Activated effector memory CD4-positive, alpha-beta T cell treated with anti-CD3 and anti-CD28 coated beads, Interleukin-2, amount 50 U/mL, for 16 hours (primary cell): ENCODE measurements at regions not wholly inside any gene's neighbourhood (a gene's known extent, or its start where the extent isn't known, plus 50 kb on each side); places are given as distances from the start of the nearest gene placed in this dataset.
A peak's percentile ranks its signal among the peaks of the same experiment; 100 is the strongest.

Experiments used
- DNase-seq: peaks from one replicate; pipeline ENCODE4 v3.0.0-alpha.2; 2020

DNA sequence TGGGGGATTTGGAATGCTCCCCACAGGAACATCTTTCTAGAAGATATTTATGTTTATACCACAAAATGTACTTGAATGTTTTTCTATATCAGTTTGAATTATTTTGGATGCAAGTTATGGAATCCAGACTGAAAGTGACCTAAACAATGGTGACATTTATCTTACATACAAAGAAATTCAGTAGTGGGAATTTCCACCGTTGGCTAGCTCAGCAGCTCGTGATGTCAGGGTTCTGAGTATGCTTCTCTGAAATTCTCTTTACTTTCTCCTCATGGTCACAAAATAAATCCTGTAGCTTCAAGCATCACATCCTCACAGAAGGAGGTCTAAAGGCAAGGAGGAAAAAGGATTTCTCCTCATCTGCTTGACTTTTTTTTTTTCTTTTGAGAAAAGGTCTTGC is 105.3 kb downstream of the AKAIN1 start:
- DNase-seq = no peak

DNA sequence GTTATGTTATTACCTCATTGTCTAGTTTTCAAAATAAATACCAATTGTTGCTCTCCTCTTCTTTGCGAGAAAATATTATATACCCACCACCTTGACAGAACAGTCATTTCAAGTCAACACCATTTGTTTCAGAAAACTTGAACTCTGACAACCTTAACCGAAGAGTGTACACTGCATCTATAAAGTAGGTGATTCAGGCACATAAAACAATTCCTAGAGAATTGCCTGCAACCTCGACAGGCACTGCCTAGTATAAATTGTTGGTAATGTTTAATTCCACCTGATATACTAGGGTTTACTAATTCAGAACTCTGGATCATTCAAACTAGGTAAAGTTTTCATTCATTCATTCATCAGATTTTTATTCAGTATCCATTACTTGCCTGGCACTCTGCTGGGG is 121.8 kb downstream of the AKAIN1 start:
- DNase-seq = no peak

DNA sequence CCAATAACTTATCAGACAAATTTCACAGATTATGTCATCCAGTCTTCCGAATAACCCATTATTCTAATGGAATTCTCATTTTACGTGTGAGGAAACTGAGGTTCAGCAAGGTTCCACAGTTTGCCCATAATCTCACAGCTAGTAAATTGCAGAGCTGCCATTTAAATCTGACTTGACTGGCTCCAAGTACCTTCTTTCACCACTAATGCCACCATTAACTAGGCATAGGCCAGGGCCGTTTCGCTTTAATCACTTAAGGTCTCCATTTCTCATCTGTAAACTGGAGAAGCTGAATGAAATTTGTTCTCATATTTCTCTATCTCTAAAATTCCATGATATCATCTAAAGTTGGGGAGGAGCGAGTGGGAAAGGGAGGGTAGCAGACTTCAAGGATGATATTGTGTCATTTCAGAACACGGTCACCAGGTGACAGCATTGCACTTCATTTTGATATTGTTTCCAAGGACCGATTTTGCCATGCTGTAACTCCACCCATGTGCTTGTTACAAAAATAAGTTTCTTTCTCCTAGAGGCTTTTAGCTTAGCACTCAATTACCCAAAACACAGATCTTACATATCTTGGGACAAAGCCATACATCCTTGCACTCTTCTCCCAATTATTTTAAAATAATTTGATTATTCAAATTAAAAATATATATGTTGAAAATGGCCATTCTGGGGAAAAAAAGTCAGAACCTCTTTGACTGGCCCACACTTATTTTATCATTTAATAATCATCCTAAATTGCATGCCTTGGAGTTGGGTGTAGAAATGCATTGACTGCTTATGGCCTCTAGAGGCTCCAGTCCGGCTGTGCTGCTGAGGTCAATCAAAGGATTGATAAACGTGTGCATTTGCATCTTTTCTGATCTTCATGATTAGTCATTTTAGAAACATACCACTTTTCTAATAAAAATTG is 123.8 kb downstream of the AKAIN1 start:
- no peak for DNase-seq

DNA sequence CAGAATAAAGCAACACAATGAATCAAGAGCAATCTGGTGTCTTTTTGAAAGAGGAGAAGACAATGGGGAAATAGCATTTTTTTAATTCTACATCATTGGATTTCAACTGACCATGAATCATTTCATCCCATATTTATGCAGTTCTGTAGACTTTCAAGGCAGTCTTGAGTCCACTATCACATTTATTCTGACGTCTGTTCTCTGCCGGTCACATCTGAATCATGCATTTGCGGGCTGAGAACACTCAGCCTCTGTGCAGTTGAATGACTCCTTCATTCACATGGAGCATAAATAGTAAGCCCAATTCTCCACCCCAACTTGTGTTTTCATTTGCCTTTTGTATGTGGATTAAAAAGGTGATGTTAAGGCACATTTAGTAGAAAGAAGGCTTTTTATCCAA is 128.2 kb downstream of the AKAIN1 start:
- DNase-seq = no peak

DNA sequence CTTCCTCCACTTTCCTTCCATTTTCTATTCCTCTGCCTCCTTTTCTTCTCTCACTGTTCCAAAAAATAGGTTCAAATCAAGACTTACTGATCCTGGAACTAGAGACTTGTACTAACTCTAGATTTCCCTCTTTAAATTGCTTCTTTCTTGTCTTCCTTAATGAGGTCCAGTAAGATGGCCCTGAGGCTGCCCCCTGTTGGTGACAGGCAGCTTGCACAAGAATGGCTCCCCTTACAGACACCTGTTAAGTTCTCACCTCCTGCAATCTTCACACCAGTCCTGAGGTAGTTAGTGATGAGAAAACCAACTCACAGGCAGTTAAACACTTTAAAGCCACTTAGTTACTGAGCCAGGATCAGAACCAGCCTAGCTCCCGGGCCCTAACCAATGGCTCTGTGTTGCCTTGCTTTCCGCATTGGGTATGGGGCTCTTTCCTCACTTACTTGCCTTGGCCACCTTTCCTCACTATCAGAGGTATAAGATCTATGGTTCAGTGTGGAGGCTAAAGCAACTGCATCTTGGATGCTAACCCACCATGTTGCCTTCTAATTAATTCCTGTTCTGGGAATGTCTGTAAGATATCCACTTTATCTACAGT is 130.6 kb downstream of the AKAIN1 start:
- no peak for DNase-seq

DNA sequence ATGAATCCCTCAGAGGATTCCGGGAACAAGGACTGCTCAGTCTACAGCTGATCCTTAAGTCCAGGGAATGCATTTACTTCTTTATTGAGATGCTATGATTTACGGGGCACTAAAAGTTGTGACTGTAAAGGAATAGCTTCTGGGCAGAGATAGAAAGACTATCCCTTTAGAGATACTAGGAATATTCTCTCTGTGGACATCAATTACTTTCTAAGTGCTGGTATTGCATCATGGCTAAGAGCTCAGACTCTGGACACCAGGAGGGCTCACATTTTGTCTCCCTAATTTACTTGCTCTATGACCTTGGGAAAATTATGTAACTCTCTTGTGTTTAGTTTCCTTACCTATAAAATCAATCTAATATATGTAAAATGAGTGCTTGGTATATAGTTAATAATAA is 131.4 kb downstream of the AKAIN1 start:
- no peak for DNase-seq

DNA sequence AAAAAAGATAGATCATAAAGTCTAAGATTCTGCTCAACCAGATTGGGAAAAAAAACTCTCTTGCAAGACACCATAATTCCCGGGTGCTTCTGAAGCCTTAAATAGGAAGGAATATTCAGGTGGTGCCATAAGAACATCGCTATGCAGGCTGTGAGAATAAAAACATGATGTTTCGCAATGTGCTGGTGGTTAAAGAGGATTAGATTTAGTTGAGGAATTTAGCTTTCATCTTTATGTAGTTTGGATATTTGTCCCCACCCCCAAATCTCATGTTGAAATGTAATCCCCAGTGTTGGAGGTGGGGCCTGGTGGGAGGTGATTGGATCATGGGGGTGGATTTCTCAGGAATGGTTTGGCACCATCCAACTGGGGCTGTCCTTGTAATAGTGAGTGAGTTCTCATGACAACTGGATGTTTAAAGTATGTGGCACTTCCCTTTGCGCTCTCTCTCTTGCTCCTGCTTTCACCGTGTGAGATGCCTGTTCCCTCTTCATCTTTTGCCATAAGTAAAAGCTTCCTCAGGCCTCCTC is 132.2 kb downstream of the AKAIN1 start:
- DNase-seq = no peak

DNA sequence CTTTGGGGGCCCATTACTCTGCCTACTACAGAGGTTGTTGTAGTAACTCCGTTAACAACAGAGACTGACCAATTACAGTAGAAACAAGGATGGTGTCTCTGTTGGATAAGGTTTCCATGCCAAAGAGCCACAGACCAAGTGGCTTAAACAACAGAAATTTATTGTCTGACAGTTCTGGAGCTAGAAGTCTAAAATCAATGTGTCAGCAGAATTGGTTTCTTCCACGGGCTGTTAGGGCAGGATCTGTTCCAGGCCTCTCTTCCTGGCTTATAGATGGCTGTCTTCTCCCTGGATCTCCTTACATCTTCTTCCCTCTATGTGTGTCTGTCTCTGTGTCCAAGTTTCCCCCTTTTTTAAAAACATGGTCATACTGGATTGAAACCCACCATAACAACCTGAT is 135.3 kb downstream of the AKAIN1 start:
- DNase-seq = no peak

DNA sequence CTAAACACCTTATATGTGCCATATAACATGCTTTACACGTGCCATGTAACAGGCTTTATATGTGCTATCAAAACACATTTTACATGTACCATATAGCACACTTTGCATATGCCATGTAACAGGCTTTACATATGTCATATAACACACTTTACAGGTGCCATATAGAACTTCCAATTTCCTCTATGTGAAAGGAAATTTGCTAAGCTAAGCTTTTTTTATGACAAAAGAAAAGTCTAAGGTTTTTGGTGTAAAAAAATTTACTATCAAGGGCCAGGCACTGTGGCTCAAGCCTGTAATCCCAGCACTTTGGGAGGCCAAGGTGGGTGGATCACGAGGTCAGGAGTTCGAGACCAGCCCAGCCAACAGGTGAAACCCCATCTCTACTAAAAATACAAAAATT is 136.5 kb downstream of the AKAIN1 start:
- no peak for DNase-seq

DNA sequence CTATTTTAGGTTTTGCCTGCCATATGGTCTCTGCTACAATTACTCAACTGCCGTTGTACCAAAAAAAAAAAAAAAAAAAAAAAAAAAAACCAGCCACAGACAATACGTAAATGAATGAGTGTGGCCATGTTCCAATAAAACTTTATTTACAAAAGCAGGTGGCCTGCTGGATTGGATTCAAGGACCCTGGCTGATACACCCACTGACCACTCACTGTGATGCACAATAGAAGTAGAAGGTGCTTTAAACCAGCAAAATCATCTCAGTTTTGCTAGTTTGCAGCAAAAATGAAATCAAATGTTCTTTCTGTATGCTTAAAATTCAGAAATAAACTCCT is 137.4 kb downstream of the AKAIN1 start:
- no peak for DNase-seq

DNA sequence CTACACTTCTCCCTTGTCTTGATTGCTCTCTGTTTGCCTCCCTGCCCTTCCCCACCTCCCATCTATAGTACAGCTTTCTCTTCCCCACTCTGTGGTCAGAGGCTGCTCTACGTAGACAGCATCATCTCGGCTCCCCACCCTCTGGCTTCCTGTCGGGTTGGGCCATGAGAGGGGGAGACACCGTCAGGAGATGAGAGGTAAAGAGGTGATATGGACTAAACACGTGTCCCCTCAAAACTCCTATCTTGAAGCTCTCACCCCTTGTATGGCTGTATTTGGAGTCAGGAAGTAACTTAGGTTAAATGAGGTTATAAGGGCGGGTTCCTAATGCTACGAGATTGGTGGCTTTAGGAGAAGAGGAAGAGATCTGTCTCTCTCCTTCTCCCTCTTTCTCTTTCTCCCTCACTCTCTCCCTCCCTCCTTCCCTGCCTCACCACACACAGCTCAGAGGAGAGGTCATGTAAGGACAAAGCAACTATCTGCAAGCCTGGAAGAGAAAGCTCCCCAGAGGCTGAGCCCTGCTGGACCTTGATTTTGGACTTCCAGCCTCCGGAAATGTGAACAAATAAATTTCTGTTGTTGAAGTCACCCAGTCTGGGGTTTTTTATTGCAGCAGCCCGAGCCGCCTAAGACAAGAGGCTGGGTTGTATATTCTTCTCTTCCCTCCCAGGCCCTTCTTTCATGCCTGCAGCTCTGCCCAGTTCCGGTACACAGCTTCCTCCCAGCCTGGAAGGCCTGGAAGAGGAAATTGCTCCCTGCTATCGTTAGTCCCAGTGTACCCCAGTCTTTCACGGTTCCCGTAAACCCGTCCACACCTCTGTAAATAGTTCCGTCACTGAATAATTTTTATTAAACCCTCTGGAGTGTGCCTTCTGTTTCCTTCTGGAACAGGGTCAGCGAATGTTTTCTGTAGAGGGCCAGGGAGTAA is 138.0 kb downstream of the AKAIN1 start:
- peak; percentile 64 for DNase-seq

DNA sequence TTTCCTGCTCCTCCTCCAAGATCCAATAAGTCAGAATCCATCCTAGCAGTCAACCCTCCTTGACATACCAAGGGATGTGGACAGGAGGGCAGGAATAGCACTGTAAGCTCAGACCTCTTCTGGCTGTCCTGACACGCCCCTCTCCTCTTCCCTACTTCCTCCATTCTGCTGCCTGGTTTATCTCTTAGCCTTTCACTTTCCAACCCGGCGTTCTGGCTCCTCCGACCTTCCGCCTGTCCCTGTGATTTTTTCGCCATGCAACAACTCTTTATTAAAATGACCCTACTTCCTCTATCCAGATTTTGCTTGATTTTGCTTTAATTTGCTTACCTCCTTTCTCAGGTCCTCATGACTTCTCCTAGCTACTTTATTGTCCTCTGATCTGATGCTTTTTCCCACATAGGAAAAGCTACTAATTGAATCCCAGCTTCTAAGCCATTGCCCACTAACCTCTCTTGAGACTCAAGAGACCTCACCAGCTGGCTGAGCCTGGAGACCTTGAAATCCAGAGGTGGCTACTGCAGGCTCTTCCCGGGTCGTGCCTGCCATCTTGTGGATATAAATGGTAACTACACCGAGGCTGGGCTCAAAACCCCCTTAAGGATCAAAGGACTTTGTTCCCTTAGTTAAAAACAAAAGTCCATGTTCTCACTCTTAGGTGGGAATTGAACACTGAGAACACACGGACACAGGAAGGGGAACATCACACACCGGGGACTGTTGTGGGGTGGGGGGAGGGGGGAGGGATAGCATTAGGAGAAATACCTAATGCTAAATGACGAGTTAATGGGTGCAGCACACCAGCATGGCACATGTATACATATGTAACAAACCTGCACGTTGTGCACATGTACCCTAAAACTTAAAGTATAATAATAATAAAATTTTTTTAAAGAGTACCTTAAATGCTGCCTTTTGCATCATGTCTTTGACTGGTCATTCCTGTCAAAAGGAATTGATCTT is 139.4 kb downstream of the AKAIN1 start:
- DNase-seq = peak; percentile 68

DNA sequence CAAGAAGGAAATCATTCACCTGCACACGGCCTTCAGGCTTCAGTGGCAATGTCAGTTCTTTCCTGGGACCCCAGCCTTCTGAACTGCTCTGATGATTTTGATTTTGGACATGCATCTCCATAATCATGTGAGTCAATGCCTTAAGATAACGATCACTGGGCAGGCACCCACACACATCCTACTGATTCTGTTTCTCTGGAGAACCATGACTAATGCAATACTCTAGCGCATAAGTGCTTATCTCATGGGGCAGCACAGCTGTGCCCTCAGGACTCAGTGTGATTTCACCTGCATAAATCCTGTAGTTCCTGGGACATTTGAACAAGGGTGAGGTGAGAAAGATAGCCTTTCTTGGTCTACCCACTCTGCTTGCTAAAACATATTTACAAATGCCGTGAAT is 144.6 kb downstream of the AKAIN1 start:
- no peak for DNase-seq

DNA sequence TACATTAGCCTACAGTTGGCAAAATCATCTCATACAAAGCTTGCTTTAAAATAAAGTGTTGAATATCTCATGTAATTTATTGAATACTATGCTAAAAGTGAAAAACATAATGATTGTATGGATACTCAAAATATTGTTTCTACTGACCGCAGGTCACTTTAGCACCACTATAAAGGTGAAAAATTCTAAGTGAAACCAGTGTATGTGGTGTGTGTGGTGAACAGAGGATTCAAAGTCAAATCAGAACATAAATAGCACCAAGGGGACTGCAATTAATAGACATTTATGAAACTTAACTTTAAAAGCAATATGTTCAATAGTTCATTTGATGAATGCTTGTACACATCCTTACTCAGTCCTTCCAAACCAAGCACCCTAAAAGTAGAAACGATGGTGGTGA is 145.8 kb downstream of the AKAIN1 start:
- DNase-seq = no peak

DNA sequence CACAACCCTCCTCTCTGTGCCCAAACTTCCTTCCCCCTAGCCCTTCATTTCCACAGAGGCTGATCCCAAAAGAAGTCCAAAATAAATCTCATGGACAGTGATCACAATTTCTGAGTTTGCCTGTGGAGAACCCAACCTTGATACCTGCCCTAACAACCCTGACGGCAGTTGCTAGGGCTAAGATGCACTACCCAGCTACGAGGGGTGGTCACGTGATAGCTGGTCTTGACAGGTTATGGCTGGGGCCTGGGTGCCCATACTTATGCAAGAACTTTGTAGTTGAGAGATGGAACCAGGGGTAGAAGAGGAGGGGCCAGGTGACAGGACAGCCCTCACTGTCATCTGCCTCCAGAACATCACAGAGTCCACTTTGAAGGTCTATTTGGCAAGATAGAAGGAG is 147.9 kb downstream of the AKAIN1 start:
- DNase-seq = no peak

DNA sequence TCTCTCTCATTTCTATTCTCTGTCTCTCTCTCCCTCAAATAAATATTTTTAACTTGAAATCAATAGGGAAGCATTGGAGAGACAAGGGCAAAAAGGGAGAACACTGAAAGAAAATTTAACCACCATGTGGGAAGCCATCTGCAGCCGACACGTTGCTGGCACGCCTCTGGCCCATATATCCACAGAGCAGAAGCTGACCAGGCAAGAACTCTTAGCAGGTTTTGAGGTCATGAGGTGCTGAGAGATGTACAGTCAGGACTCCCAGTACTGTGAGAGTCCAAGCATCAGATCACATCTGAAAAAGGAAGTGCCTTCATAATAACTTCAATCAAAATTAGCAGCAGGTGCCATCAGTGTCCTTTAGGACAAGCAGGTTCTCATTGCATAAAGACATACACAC is 156.6 kb downstream of the AKAIN1 start:
- DNase-seq = no peak

DNA sequence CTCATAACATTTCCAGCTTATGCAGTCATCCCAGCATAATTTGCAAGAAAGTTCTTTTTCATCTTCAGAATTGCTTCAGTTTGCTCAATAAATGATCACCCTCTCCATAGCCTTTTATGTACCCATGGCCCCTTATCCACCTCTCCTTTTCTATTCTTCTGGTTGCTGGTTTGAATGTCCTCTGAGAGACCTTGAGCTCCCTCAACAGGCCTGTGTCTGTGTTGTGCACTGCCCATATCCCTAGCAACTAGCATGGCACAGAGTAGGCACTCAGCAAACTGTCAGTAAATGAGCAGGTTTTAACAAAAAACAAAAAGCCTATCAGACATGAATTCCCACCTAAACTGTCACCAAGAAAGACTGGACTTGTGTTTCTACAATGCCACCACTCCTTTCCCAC is 160.5 kb downstream of the AKAIN1 start:
- no peak for DNase-seq

DNA sequence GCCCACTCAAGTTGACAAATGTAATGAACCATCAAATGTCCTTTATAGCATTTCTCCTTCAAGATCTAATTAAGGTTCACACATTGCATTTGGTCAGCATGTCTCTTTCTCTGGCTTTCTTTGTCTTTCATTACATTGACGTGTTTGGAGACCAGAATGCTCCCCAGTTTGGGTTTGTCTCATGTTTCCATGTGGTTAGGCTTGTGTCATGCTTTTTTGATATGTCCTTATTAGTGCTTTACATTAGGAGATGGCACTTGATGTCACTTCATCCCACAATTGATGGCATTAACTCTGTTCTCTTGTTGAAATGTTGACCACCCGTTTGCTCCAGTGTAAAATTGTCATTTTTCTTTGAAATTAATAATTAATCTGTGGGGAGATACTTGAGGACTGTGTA is 165.8 kb downstream of the AKAIN1 start:
- DNase-seq = no peak

DNA sequence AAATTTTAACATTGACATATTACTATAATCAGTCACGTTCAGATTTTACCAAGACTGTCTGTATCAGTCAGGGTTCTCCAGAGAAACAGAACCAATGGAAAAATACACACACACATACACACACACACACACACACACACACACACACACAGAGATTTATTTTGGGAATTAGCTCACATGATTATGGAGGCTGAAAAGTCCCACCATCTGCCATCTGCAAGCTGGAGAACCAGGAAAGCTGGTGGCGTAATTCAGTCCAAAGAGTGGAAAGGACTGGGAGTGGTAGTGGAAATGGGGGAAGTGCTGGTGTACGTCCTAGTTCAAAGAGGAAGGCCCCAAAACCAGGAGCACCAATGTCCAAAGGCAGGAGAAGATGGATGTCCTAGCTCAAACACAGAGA is 166.4 kb downstream of the AKAIN1 start:
- no peak for DNase-seq

DNA sequence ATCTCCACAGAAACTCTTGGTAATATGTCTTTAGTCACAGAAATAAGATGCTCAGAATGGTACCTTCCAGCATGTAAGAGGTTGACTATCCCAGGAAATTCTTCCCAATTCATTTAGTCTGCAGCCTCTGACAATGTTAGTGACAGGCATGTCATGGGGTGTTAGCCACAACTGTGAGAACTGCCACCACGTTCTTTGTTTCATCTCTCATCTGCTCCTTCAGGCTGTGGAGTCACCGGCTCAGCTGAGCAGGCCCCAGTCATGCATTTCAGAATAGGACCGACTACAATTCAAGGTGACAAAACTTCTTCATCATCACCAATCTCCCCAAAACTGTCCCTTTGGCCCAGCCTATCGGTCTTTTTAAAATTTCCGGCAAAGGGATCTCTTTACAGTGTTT is 167.5 kb downstream of the AKAIN1 start:
- DNase-seq = no peak

DNA sequence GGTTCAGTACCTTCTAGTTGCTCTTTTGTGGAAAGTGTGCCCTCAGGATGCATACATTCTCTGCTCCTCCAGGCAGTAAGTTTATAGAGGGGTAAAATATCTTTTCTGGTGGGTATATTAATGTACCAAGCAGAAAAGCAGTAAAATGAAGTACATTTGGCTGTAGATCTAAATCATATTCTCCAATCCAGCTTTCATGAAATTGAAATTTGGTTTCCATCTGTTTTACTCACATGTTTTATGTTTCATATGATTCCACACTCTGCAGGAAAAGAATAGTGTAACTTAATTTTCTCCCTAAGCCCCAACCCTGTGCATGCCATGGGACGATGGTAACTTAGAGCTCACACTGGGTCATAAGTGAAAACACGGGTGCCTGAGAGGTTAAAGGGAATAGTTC is 172.3 kb downstream of the AKAIN1 start:
- no peak for DNase-seq

DNA sequence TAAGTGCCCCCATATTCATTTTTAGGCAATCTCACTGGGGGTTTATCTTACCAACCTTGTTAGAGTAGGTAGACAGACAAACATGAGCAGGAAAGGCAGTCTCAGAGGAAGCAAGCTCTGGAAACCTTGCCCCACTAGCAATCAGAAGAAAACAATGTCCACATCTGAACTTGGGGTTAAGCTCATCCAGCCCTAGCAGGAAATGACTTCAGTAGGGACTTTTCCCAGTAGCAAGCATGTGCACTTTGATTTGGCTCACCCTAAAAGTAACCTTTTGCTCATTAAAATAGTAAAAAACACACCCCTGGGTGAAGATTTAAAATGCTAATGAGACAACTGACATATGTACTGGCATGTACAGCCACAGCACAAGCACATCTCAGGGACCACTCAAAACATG is 175.5 kb downstream of the AKAIN1 start:
- no peak for DNase-seq
